ENCODE measurements at regions not wholly inside any gene's neighbourhood (a gene's known extent, or its start where the extent isn't known, plus 50 kb on each side); places are given as distances from the start of the nearest gene placed in this dataset.

GRCh38 chr10:88066876-88067275, 203.5 kb downstream of the PTEN start (continued):
- TF ChIP-seq CUX1 (IDR thresholded peaks at IDR 0.05; ENCODE audit: insufficient replicate concordance, low read depth, low read length) (no peak), RELA (IDR thresholded peaks at IDR 0.05; ENCODE audit: borderline replicate concordance, partially characterized antibody) (no peak), ZNF687 (IDR thresholded peaks at IDR 0.05) (0 out of 2 replicates have a peak, but pooled peaks have one; percentile 30), NFIC (IDR thresholded peaks at IDR 0.05; ENCODE audit: low read depth, low read length) (peak; percentile 19; the same call in 1 of the 2 replicates), ZNF217 (IDR thresholded peaks at IDR 0.05) (no peak), PAX5 (IDR thresholded peaks at IDR 0.05; ENCODE audit: borderline replicate concordance, low read depth, low read length) (peak; percentile 41; the same call in 1 of the 2 replicates), SP1 (IDR thresholded peaks at IDR 0.05; ENCODE audit: low read depth, low read length) (no peak), BCL11A (IDR thresholded peaks at IDR 0.05; ENCODE audit: low read depth, low read length) (no peak), MEF2B (IDR thresholded peaks at IDR 0.05; ENCODE audit: partially characterized antibody, poor library complexity, severe bottlenecking) (peak; percentile 71), GABPA (IDR thresholded peaks at IDR 0.05; ENCODE audit: low read depth) (peak; percentile 63), ZBTB11 (CRISPR knock-in tag; IDR thresholded peaks at IDR 0.05) (no peak), PML (IDR thresholded peaks at IDR 0.05; ENCODE audit: low read length) (0 out of 2 replicates have a peak, but pooled peaks have one; percentile 27), SKIL (IDR thresholded peaks at IDR 0.05; ENCODE audit: low read depth, poor library complexity, severe bottlenecking) (no peak), IKZF1 (conservative IDR thresholded peaks at IDR 0.05) (peak; percentile 62; the same call in 1 of the 2 replicates), NRF1 (conservative IDR thresholded peaks at IDR 0.05; ENCODE audit: low read depth, low read length) (no peak)

Data from GM12878 (cell line).